ENCODE measurements at regions not wholly inside any gene's neighbourhood (a gene's known extent, or its start where the extent isn't known, plus 50 kb on each side); places are given as distances from the start of the nearest gene placed in this dataset.

GRCh38 chr12:125687403-125687802 is 622.2 kb downstream of the AACS start:
- TF ChIP-seq CTCF (IDR thresholded peaks at IDR 0.05; ENCODE audit: low read depth, low read length) = no peak
- no peak for TF ChIP-seq POLR2A (IDR thresholded peaks at IDR 0.05; ENCODE audit: extremely low read depth, insufficient read length)
- no peak for TF ChIP-seq MAX (IDR thresholded peaks at IDR 0.05; ENCODE audit: low read depth, low read length)
- TF ChIP-seq MYC (IDR thresholded peaks at IDR 0.05; ENCODE audit: low read depth, low read length) = no peak
